H54 (cell line): ENCODE measurements at regions not wholly inside any gene's neighbourhood (a gene's known extent, or its start where the extent isn't known, plus 50 kb on each side); places are given as distances from the start of the nearest gene placed in this dataset.

ENCODE experiments used
- DNase-seq: peaks from one replicate; pipeline ENCODE4 v3.0.0; 2011; ENCODE audit warnings: low spot score, mixed read lengths; ENCODE audit not compliant: insufficient read length
- FAIRE-seq: peaks from 3 replicates; lab custom pipeline; 2011; peaks lifted over from hg19 to GRCh38; lab: Jason Lieb, UNC
- POLR2A ChIP-seq: IDR thresholded peaks from 2 replicates; pipeline ENCODE4 v1.6.1; 2011; ENCODE audit warnings: low read depth, mild to moderate bottlenecking, low read length

- no peak for TF ChIP-seq POLR2A
- DNase-seq (peak; percentile 57), FAIRE-seq (peak; percentile 92)
Observed at GRCh38 chrX:110442635-110443034, 84.0 kb downstream of the RTL9 start.

GRCh38 chrX:110444996-110445395, 86.3 kb downstream of the RTL9 start:
- FAIRE-seq (no peak), DNase-seq (no peak)
- TF ChIP-seq POLR2A: no peak

GRCh38 chrX:110448459-110448858, 89.8 kb downstream of the RTL9 start:
- no peak for DNase-seq
- TF ChIP-seq POLR2A: no peak
- no peak for FAIRE-seq

- DNase-seq (no peak), FAIRE-seq (no peak)
- no peak for TF ChIP-seq POLR2A
Observed at GRCh38 chrX:110449312-110449711, 90.7 kb downstream of the RTL9 start.

GRCh38 chrX:110450050-110450449, 91.4 kb downstream of the RTL9 start:
- peak; percentile 57 for FAIRE-seq
- TF ChIP-seq POLR2A: no peak
- peak; percentile 35 for DNase-seq

GRCh38 chrX:110454336-110454735, 95.7 kb downstream of the RTL9 start:
- no peak for TF ChIP-seq POLR2A
- no peak for DNase-seq
- no peak for FAIRE-seq

- no peak for TF ChIP-seq POLR2A
- no peak for FAIRE-seq
- no peak for DNase-seq
Observed at GRCh38 chrX:110462957-110463356, 104.3 kb downstream of the RTL9 start.

- TF ChIP-seq POLR2A: no peak
- FAIRE-seq (no peak), DNase-seq (no peak)
Observed at GRCh38 chrX:110466790-110467189, 108.1 kb downstream of the RTL9 start.

- TF ChIP-seq POLR2A: no peak
- no peak for DNase-seq
- FAIRE-seq: no peak
Observed at GRCh38 chrX:110472265-110472664, 113.6 kb downstream of the RTL9 start.

- TF ChIP-seq POLR2A: no peak
- FAIRE-seq (no peak), DNase-seq (no peak)
Observed at GRCh38 chrX:110477593-110478228, 119.1 kb downstream of the RTL9 start.

GRCh38 chrX:110491846-110492620, 133.4 kb downstream of the RTL9 start:
- no peak for FAIRE-seq
- no peak for TF ChIP-seq POLR2A
- DNase-seq: no peak

- FAIRE-seq (no peak), DNase-seq (no peak)
- TF ChIP-seq POLR2A: no peak
Observed at GRCh38 chrX:110504947-110505346, 146.3 kb downstream of the RTL9 start.

GRCh38 chrX:110509755-110510532, 151.3 kb downstream of the RTL9 start:
- FAIRE-seq (no peak), DNase-seq (no peak)
- no peak for TF ChIP-seq POLR2A

- DNase-seq: no peak
- TF ChIP-seq POLR2A: no peak
- FAIRE-seq: no peak
Observed at GRCh38 chrX:110511238-110511637, 152.6 kb downstream of the RTL9 start.
